ENCODE measurements at regions not wholly inside any gene's neighbourhood (a gene's known extent, or its start where the extent isn't known, plus 50 kb on each side); places are given as distances from the start of the nearest gene placed in this dataset.

- no peak for TF ChIP-seq ZFX (IDR thresholded peaks at IDR 0.05)
- TF ChIP-seq CTCF (conservative IDR thresholded peaks at IDR 0.05): no peak
- H3K27ac ChIP-seq: no peak overlapping the region
Observed at GRCh38 chr9:27933210-27934025, 360.1 kb upstream of the C9orf72 start.

- TF ChIP-seq ZFX (IDR thresholded peaks at IDR 0.05) (no peak), CTCF (conservative IDR thresholded peaks at IDR 0.05) (no peak)
Observed at GRCh38 chr9:27934471-27934870, 361.2 kb upstream of the C9orf72 start.

GRCh38 chr9:27939186-27939585, 365.9 kb upstream of the C9orf72 start:
- H3K27ac ChIP-seq: no peak overlapping the region
- TF ChIP-seq ZFX (IDR thresholded peaks at IDR 0.05) (no peak), CTCF (conservative IDR thresholded peaks at IDR 0.05) (no peak)

More at GRCh38 chr9:27934471-27934870, 361.2 kb upstream of the C9orf72 start:
- H3K27ac ChIP-seq: no peak overlapping the region

- TF ChIP-seq ZFX (IDR thresholded peaks at IDR 0.05) (no peak), CTCF (conservative IDR thresholded peaks at IDR 0.05) (no peak)
- no peak overlapping the region for H3K27ac ChIP-seq
Observed at GRCh38 chr9:27940535-27940934, 367.3 kb upstream of the C9orf72 start.

GRCh38 chr9:27943501-27943900, 370.2 kb upstream of the C9orf72 start:
- no peak for TF ChIP-seq CTCF (conservative IDR thresholded peaks at IDR 0.05)
- TF ChIP-seq ZFX (IDR thresholded peaks at IDR 0.05): no peak
- H3K27ac ChIP-seq: no peak overlapping the region

GRCh38 chr9:27945386-27945785, 372.1 kb upstream of the C9orf72 start:
- TF ChIP-seq CTCF (conservative IDR thresholded peaks at IDR 0.05) (no peak), ZFX (IDR thresholded peaks at IDR 0.05) (no peak)
- no peak overlapping the region for H3K27ac ChIP-seq

- H3K27ac ChIP-seq: no peak overlapping the region
- no peak for TF ChIP-seq CTCF (conservative IDR thresholded peaks at IDR 0.05)
- TF ChIP-seq ZFX (IDR thresholded peaks at IDR 0.05): no peak
Observed at GRCh38 chr9:27950382-27950781, 377.1 kb upstream of the C9orf72 start.

Measured in C4-2B (cell line).